Heart right ventricle (tissue), 16 donors: ENCODE measurements at regions not wholly inside any gene's neighbourhood (a gene's known extent, or its start where the extent isn't known, plus 50 kb on each side); places are given as distances from the start of the nearest gene placed in this dataset.

ENCODE experiments used
- ATAC-seq, 8 donors: fragments of 200-7000 bp; cut with Tn5 transposase; one replicate each; pipeline ENCODE4 v1.9.1; 2020; ENCODE audit warnings: mild to moderate bottlenecking in 8 of 8, moderate library complexity in 8 of 8, moderate number of reproducible peaks in 1 of 8
- DNase-seq, 2 donors: peaks; one replicate each; pipeline ENCODE4 v3.0.0-alpha.2; 2020
- H3K27ac ChIP-seq, 10 donors: fragments of 200-600 bp; sonication (generic) in 2 of 10; one replicate each; pipeline versions ENCODE4 v1.5.0 to v1.8.0; 2020 to 2022; ENCODE audit warnings: mild to moderate bottlenecking in 3 of 10
- H3K27me3 ChIP-seq, 7 donors: fragments of 200-600 bp; one replicate each; pipeline ENCODE4 v1.8.0; 2021 to 2022; ENCODE audit warnings: mild to moderate bottlenecking in 2 of 7
- H3K36me3 ChIP-seq, 9 donors: fragments of 200-600 bp; sonication (generic) in 1 of 9; one replicate each; pipeline versions ENCODE4 v1.5.0 to v1.8.0; 2020 to 2022; ENCODE audit warnings: mild to moderate bottlenecking in 2 of 9
- H3K4me1 ChIP-seq, 9 donors: fragments of 200-600 bp; sonication (generic) in 1 of 9; one replicate each; pipeline versions ENCODE4 v1.5.0 to v1.8.0; 2020 to 2022; ENCODE audit warnings: mild to moderate bottlenecking in 4 of 9
- H3K4me3 ChIP-seq, 10 donors: fragments of 200-600 bp; sonication (generic) in 2 of 10; one replicate each; pipeline versions ENCODE4 v1.5.0 to v1.8.0; 2020 to 2022; ENCODE audit warnings: mild to moderate bottlenecking in 7 of 10, moderate library complexity in 2 of 10
- H3K9me3 ChIP-seq, 11 donors: fragments of 200-600 bp in 10 of 11; sonication (generic) in 2 of 11; one replicate each; pipeline versions ENCODE4 v1.5.0 to v1.8.0; 2013 to 2022; ENCODE audit warnings: mild to moderate bottlenecking in 2 of 11, control low read depth in 1 of 11, moderate library complexity in 1 of 11
- CTCF ChIP-seq, 9 donors: fragments of 200-600 bp; sonication (generic) in 2 of 9; IDR thresholded peaks; one replicate each; pipeline versions ENCODE4 v1.5.0 to v1.8.0; 2021 to 2022; ENCODE audit warnings: antibody characterized with exemption in 9 of 9, mild to moderate bottlenecking in 5 of 9, moderate library complexity in 1 of 9
- WGBS, 2 donors: extraction: QIAGEN DNeasy Blood & Tissue Kit; methylation state at CpG; one replicate each; pipeline ENCODE4 v1.1.7; 2013; ENCODE audit warnings: inconsistent platforms in 1 of 2; 5-methylcytosine and 5-hydroxymethylcytosine counted together
- intact Hi-C, 10 donors: fragments of 100-400 bp; cut with DNase I; formaldehyde crosslinking; loops; one replicate each; pipeline versions ENCODE4 v1.11.1 to v1.14.2; 2022
- donor health status: Arrhythmogenic right ventricular cardiomyopathy.
- donor health status: ischemic (EF 13 %, LVEDD 7.1; RV severe dilation, severe dysfunction).
- donor health status: healthy with polysubstance abuse.
- donor health status: DM: no; HTN: yes; CAD: no.
- donor health status: DM: no; HTN: no; CAD: no.
- donor health status: ischemic (EF 25% LVEDD 6.9; RV normal size, moderate dysfunction).
- donor health status: ischemic (EF 25% LVEDD 5.7; RV mildly dilated, moderate dysfunction).
- donor health status: healthy.
- donor health status: DM: yes; HTN: yes; CAD: no.
- donor health status: Ischemic cardiomyopathy.
- donor health status: ischemic (EF 35%, LVEDD 5.7; RV mildly dilated, moderate dysfunction).
- donor health status: nonischemic (EF 11% LVEDD 7.7; RV severe dilation, severe dysfunction).
- donor health status: DM: yes; HTN: yes; CAD: no.
- donor health status: PGD.
- donor health status: ischemic (EF 29% LVEDD 5.4; RV normal size, mild dysfunction).
- donor health status: nonischemic (EF 23%, LVEDD 6.1; RV moderate dilation, normal function).

DNA sequence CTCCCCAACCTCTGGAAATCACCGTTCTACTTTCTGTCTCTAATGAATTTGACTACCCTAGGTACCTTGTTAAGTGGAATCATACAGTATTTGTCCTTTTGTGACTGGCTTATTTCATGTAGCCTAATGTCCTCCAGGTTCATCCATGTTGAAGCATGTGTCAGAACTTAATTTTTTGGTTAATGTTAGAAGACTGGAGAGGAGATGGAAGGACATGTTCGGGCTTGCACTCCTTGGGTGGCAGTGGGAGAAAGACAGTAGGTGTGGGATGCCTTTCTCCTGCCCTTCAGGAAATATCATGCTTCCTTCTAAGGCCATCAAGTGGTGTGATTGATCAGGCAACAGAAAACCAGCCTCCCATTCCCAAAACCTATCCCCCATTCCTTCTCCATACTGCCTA, 61.1 kb upstream of the RNF144B start:
- Histone ChIP-seq H3K36me3 (no peaks in the 10 kb centered on the region), H3K27me3 (no peaks in the 10 kb centered on the region), H3K4me1 (peaks cover 0 to 39% (median 0%) of the 10 kb centered on the region in 9 donors), H3K4me3 (no peak overlapping the region), H3K9me3 (no peaks in the 10 kb centered on the region), H3K27ac (no peak overlapping the region)
- WGBS, 2 donors, result 69 to 82% methylated on average over 2 of the region's 2 CpGs
- intact Hi-C loops, result loop anchor here in 3 of 10 donors (1.0 to 5.0 kb wide), 2 partner anchors 61 to 177 kb away; partner anchors contain the start of gene RNF144B (in 2 of the 3)
- no peak for ATAC-seq
- DNase-seq, result no peak
- TF ChIP-seq CTCF (IDR thresholded peaks at IDR 0.05), result no peak

GRCh38 chr6:18324706-18325042, 60.3 kb upstream of the DEK start:
- Histone ChIP-seq H3K36me3 (no peaks in the 10 kb centered on the region), H3K27me3 (no peaks in the 10 kb centered on the region), H3K4me3 (no peak overlapping the region), H3K4me1 (peaks cover 0 to 34% (median 0%) of the 10 kb centered on the region in 9 donors), H3K27ac (no peak overlapping the region), H3K9me3 (no peaks in the 10 kb centered on the region)
- TF ChIP-seq CTCF (IDR thresholded peaks at IDR 0.05), result no peak
- ATAC-seq (no peak), DNase-seq (no peak)
- intact Hi-C loops, result loop anchor here in 8 of 10 donors (1.0 to 5.0 kb wide), 4 partner anchors 63 to 180 kb away; partner anchors contain the start of gene RNF144B (in 2 of the 8)
- 55 to 59% methylated on average over 4 of the region's 4 CpGs for WGBS, 2 donors

- DNase-seq (peak in 1 of 2 donors; percentile 9), ATAC-seq (peak in 7 of 8 donors; percentile 42 to 79 (median 70))
- intact Hi-C loops, result loop anchor here (1.0 to 2.0 kb wide), 3 partner anchors 179 to 181 kb away; no protein-coding TSS in a partner anchor
- WGBS, 2 donors, result 30 to 37% methylated on average over 8 of the region's 8 CpGs
- Histone ChIP-seq H3K4me1 (peaks cover 0 to 30% (median 0%) of the 10 kb centered on the region in 9 donors), H3K27me3 (no peaks in the 10 kb centered on the region), H3K9me3 (no peaks in the 10 kb centered on the region), H3K27ac (no peak overlapping the region), H3K4me3 (no peak overlapping the region), H3K36me3 (no peaks in the 10 kb centered on the region)
- peak; percentile 54 to 87 (median 79) for TF ChIP-seq CTCF (IDR thresholded peaks at IDR 0.05)
These were observed 59.8 kb upstream of the DEK start for GRCh38 chr6:18323935-18324705.

- H3K4me3 ChIP-seq, result no peak overlapping the region
These were observed 53.5 kb upstream of the DEK start for GRCh38 chr6:18317850-18318249.

More at GRCh38 chr6:18317850-18318249, 53.5 kb upstream of the DEK start:
- intact Hi-C loops, result no loop called here
- Histone ChIP-seq H3K9me3 (no peaks in the 10 kb centered on the region), H3K27ac (no peak overlapping the region), H3K4me1 (no peaks in the 10 kb centered on the region), H3K27me3 (no peaks in the 10 kb centered on the region), H3K36me3 (no peaks in the 10 kb centered on the region)
- no peak for TF ChIP-seq CTCF (IDR thresholded peaks at IDR 0.05)
- ATAC-seq (no peak), DNase-seq (no peak)
- WGBS, 2 donors, result 0 to 44% methylated on average over 1 of the region's 1 CpG
